Liver (tissue), 3 donors: ENCODE measurements at regions not wholly inside any gene's neighbourhood (a gene's known extent, or its start where the extent isn't known, plus 50 kb on each side); places are given as distances from the start of the nearest gene placed in this dataset.

Experiments
- ATF3 ChIP-seq: IDR thresholded peaks from 2 replicates; pipeline ENCODE4 v1.6.1; 2016; ENCODE audit warnings: antibody characterized with exemption
- CTCF ChIP-seq: fragments of 150-350 bp; IDR thresholded peaks from 2 replicates; pipeline ENCODE4 v1.5.1; 2017; ENCODE audit warnings: improper control_type of control experiment, low read depth, low read length; ENCODE audit not compliant: missing input control
- FOXA1 ChIP-seq: IDR thresholded peaks from 2 replicates; pipeline ENCODE4 v1.6.1; 2016; ENCODE audit warnings: antibody characterized with exemption
- GABPA ChIP-seq, 2 donors: IDR thresholded peaks in 1 of 2; conservative IDR thresholded peaks in 1 of 2; 2 replicates each; pipeline ENCODE4 v1.6.1; 2016; ENCODE audit warnings: antibody characterized with exemption in 2 of 2, mild to moderate bottlenecking in 1 of 2, moderate library complexity in 1 of 2
- HNF4G ChIP-seq: IDR thresholded peaks from 2 replicates; pipeline ENCODE4 v1.6.1; 2016; ENCODE audit warnings: antibody characterized with exemption
- JUND ChIP-seq, 2 donors: IDR thresholded peaks; 2 replicates each; pipeline ENCODE4 v1.6.1; 2016; ENCODE audit warnings: antibody characterized with exemption in 2 of 2
- MAX ChIP-seq: IDR thresholded peaks from 2 replicates; pipeline ENCODE4 v1.6.1; 2016; ENCODE audit warnings: antibody characterized with exemption
- NR2F2 ChIP-seq: IDR thresholded peaks from 2 replicates; pipeline ENCODE4 v1.6.1; 2016; ENCODE audit warnings: antibody characterized with exemption
- RAD21 ChIP-seq, 2 donors: IDR thresholded peaks; 2 replicates each; pipeline ENCODE4 v1.6.1; 2016; ENCODE audit warnings: antibody characterized with exemption in 2 of 2, mild to moderate bottlenecking in 2 of 2
- REST ChIP-seq: IDR thresholded peaks from 2 replicates; pipeline ENCODE4 v1.6.1; 2016; ENCODE audit warnings: antibody characterized with exemption, mild to moderate bottlenecking
- SP1 ChIP-seq: IDR thresholded peaks from 2 replicates; pipeline ENCODE4 v1.6.1; 2018; ENCODE audit warnings: antibody characterized with exemption, mild to moderate bottlenecking
- TAF1 ChIP-seq: conservative IDR thresholded peaks from 2 replicates; pipeline ENCODE4 v1.6.1; 2016; ENCODE audit warnings: antibody characterized with exemption, mild to moderate bottlenecking
- YY1 ChIP-seq: IDR thresholded peaks from 2 replicates; pipeline ENCODE4 v1.6.1; 2016; ENCODE audit warnings: antibody characterized with exemption, mild to moderate bottlenecking
- ZBTB33 ChIP-seq: IDR thresholded peaks from 2 replicates; pipeline ENCODE4 v1.6.1; 2016; ENCODE audit warnings: antibody characterized with exemption
- donor health status: healthy.
- donor health status: healthy.

- TF ChIP-seq CTCF (no peak), HNF4G (no peak), ATF3 (no peak), MAX (no peak), JUND (IDR thresholded peaks at IDR 0.05) (no peak), YY1 (no peak), ZBTB33 (no peak), RAD21 (IDR thresholded peaks at IDR 0.05) (no peak), TAF1 (no peak), REST (no peak), NR2F2 (no peak), SP1 (no peak), GABPA (IDR thresholded peaks at IDR 0.05 in 1 of 2, conservative IDR thresholded peaks at IDR 0.05 in 1 of 2) (no peak), FOXA1 (no peak)
Observed at GRCh38 chr4:31417040-31417439, 696.9 kb downstream of the PCDH7 start.
